PC-9 (cell line): ENCODE measurements at regions not wholly inside any gene's neighbourhood (a gene's known extent, or its start where the extent isn't known, plus 50 kb on each side); places are given as distances from the start of the nearest gene placed in this dataset.
A peak's percentile ranks its signal among the peaks of the same experiment; 100 is the strongest.

Experiments
- BruUV-seq: library from RNA; stranded (reverse); fragments of 400-500 nt; replicated peaks from 2 replicates; lab custom pipeline; 2021; lab: Mats Ljungman, UMichigan
- CTCF ChIA-PET: fragments of 300-600 bp; sonication (Branson Sonifier 250); formaldehyde crosslinking; loops from one replicate; lab custom pipeline; 2022; ENCODE audit warnings: antibody characterized with exemption; lab: Charles Lee
- POLR2A ChIA-PET: fragments of 300-600 bp; sonication (Branson Sonifier 250); formaldehyde crosslinking; loops from one replicate; lab custom pipeline; 2022; ENCODE audit warnings: antibody characterized with exemption; ENCODE audit not compliant: unreplicated experiment; lab: Charles Lee
- DNase-seq, 2 experiments: peaks; one replicate each; pipeline versions ENCODE4 v3.0.0 to v3.0.0-alpha.2; 2015 to 2022; ENCODE audit warnings: mixed read lengths in 1 of 2
- H2AFZ ChIP-seq: fragments of 200-600 bp; sonication (generic); 2 replicates; pipeline ENCODE4 v1.8.1; 2017; ENCODE audit warnings: antibody characterized with exemption
- H3F3A ChIP-seq: fragments of 200-600 bp; sonication (generic); 2 replicates; pipeline ENCODE4 v1.8.1; 2017; ENCODE audit warnings: antibody characterized with exemption, mild to moderate bottlenecking, low read depth; ENCODE audit not compliant: insufficient read depth
- H3K27ac ChIP-seq: fragments of 200-600 bp; sonication (generic); 2 replicates; pipeline ENCODE4 v1.6.1; 2016; ENCODE audit warnings: mixed run types
- H3K27me3 ChIP-seq: fragments of 200-600 bp; sonication (generic); 2 replicates; pipeline ENCODE4 v1.6.1; 2016; ENCODE audit warnings: low read depth, mixed run types; ENCODE audit not compliant: insufficient read depth
- H3K36me3 ChIP-seq: fragments of 200-600 bp; sonication (generic); 2 replicates; pipeline ENCODE4 v1.6.1; 2016; ENCODE audit warnings: low read depth, mixed run types
- H3K4me1 ChIP-seq: fragments of 200-600 bp; sonication (generic); replicated peaks from 2 replicates; pipeline ENCODE4 v1.6.1; 2016; ENCODE audit warnings: mixed run types; ENCODE audit not compliant: insufficient read depth
- H3K4me2 ChIP-seq: fragments of 200-600 bp; sonication (generic); 2 replicates; pipeline ENCODE4 v1.6.1; 2017; ENCODE audit warnings: mixed run types
- H3K4me3 ChIP-seq: fragments of 200-600 bp; sonication (generic); 2 replicates; pipeline ENCODE4 v1.6.1; 2016; ENCODE audit warnings: mixed run types
- H3K79me2 ChIP-seq: fragments of 200-600 bp; sonication (generic); 2 replicates; pipeline ENCODE4 v1.6.1; 2017; ENCODE audit warnings: low read depth, mixed run types
- H3K9me2 ChIP-seq: fragments of 200-600 bp; sonication (generic); 2 replicates; pipeline ENCODE4 v1.8.1; 2017; ENCODE audit warnings: mild to moderate bottlenecking; ENCODE audit not compliant: insufficient read depth
- H3K9me3 ChIP-seq: fragments of 200-600 bp; sonication (generic); 2 replicates; pipeline ENCODE4 v1.8.1; 2016; ENCODE audit warnings: low read depth; ENCODE audit not compliant: insufficient read depth
- H4K20me1 ChIP-seq: fragments of 200-600 bp; sonication (generic); 2 replicates; pipeline ENCODE4 v1.8.1; 2017; ENCODE audit not compliant: insufficient read depth
- CTCF ChIP-seq: fragments of 200-600 bp; sonication (generic); conservative IDR thresholded peaks from 2 replicates; pipeline ENCODE4 v1.6.1; 2017; ENCODE audit warnings: mixed run types, antibody characterized with exemption, mild to moderate bottlenecking, moderate library complexity
- EZH2 ChIP-seq: fragments of 200-600 bp; sonication (generic); IDR thresholded peaks from 2 replicates; pipeline ENCODE4 v1.8.0; 2017; ENCODE audit warnings: antibody characterized with exemption, low read depth
- intact Hi-C: fragments of 100-400 bp; cut with micrococcal nuclease; formaldehyde crosslinking; loops from one replicate; pipeline ENCODE4 v1.10.0; 2022; ENCODE audit not compliant: unreplicated experiment

GRCh38 chr5:174818430-174818829, 94.0 kb downstream of the MSX2 start:
- H4K20me1 ChIP-seq: no peaks in the 10 kb centered on the region; the same call in 1 of the 2 replicates
- no peaks in the 10 kb centered on the region for H3K4me1 ChIP-seq
- ChIA-PET POLR2A (no interaction called here), CTCF (no interaction called here)
- no peaks in the 10 kb centered on the region for H3F3A ChIP-seq
- H3K79me2 ChIP-seq: no peaks in the 10 kb centered on the region
- no peak overlapping the region for H2AFZ ChIP-seq
- BruUV-seq: no TSS peak
- H3K4me2 ChIP-seq: no peak overlapping the region
- H3K9me3 ChIP-seq: no peaks in the 10 kb centered on the region
- DNase-seq: no peak
- H3K27me3 ChIP-seq: peaks cover 29% of the 10 kb centered on the region
- H3K4me3 ChIP-seq: no peak overlapping the region
- TF ChIP-seq EZH2 (no peak), CTCF (no peak)
- no peak overlapping the region for H3K27ac ChIP-seq
- intact Hi-C loops: no loop called here
- H3K9me2 ChIP-seq: no peaks in the 10 kb centered on the region
- H3K36me3 ChIP-seq: no peaks in the 10 kb centered on the region

GRCh38 chr5:174817610-174818009, 93.2 kb downstream of the MSX2 start:
- DNase-seq: no peak
- H3K79me2 ChIP-seq: no peaks in the 10 kb centered on the region
- POLR2A ChIA-PET: interaction anchor here (0.5 kb wide), 1 partner anchor 435 kb away, joined by 3 read pairs; no protein-coding TSS in a partner anchor
- BruUV-seq: no TSS peak
- no peaks in the 10 kb centered on the region for H3K36me3 ChIP-seq
- intact Hi-C loops: no loop called here
- no peaks in the 10 kb centered on the region for H3K9me2 ChIP-seq
- H3K4me3 ChIP-seq: no peak overlapping the region
- no peaks in the 10 kb centered on the region for H3F3A ChIP-seq
- CTCF ChIA-PET: no interaction called here
- H2AFZ ChIP-seq: no peak overlapping the region
- peaks cover 21% of the 10 kb centered on the region for H3K27me3 ChIP-seq
- no peak for TF ChIP-seq EZH2
- no peak for TF ChIP-seq CTCF
- no peaks in the 10 kb centered on the region for H3K4me1 ChIP-seq
- H4K20me1 ChIP-seq: no peaks in the 10 kb centered on the region; the same call in 1 of the 2 replicates
- H3K4me2 ChIP-seq: no peak overlapping the region
- no peaks in the 10 kb centered on the region for H3K9me3 ChIP-seq
- no peak overlapping the region for H3K27ac ChIP-seq

- no peak for DNase-seq
- no peaks in the 10 kb centered on the region for H3K9me3 ChIP-seq
- H3K36me3 ChIP-seq: no peaks in the 10 kb centered on the region
- no peak overlapping the region for H3K4me2 ChIP-seq
- H3K4me1 ChIP-seq: no peaks in the 10 kb centered on the region
- BruUV-seq: no TSS peak
- no peaks in the 10 kb centered on the region; the same call in 1 of the 2 replicates for H4K20me1 ChIP-seq
- no peaks in the 10 kb centered on the region for H3K9me2 ChIP-seq
- TF ChIP-seq EZH2 (no peak), CTCF (peak; percentile 65)
- ChIA-PET POLR2A (no interaction called here), CTCF (interaction anchor here (0.7 kb wide), 1 partner anchor 237 kb away, joined by 8 read pairs; no protein-coding TSS in a partner anchor)
- intact Hi-C loops: no loop called here
- no peak overlapping the region for H3K27ac ChIP-seq
- H3K27me3 ChIP-seq: peaks cover 13% of the 10 kb centered on the region
- H2AFZ ChIP-seq: no peak overlapping the region
- no peaks in the 10 kb centered on the region for H3F3A ChIP-seq
- H3K4me3 ChIP-seq: no peak overlapping the region
- no peaks in the 10 kb centered on the region for H3K79me2 ChIP-seq
Observed at GRCh38 chr5:174816858-174817257, 92.5 kb downstream of the MSX2 start.
